ENCODE measurements at regions not wholly inside any gene's neighbourhood (a gene's known extent, or its start where the extent isn't known, plus 50 kb on each side); places are given as distances from the start of the nearest gene placed in this dataset.

- TF ChIP-seq CTCF (IDR thresholded peaks at IDR 0.05) = 0 out of 2 replicates have a peak, but pooled peaks have one; percentile 24
These were observed 449.3 kb downstream of the SLC4A3 start for GRCh38 chr2:220076734-220077133.

- no peak for TF ChIP-seq CTCF (IDR thresholded peaks at IDR 0.05)
These were observed 450.1 kb downstream of the SLC4A3 start for GRCh38 chr2:220077488-220077887.

GRCh38 chr2:220078439-220078838 is 451.0 kb downstream of the SLC4A3 start:
- no peak for TF ChIP-seq CTCF (IDR thresholded peaks at IDR 0.05)

- no peak for TF ChIP-seq CTCF (IDR thresholded peaks at IDR 0.05)
These were observed 452.2 kb downstream of the SLC4A3 start for GRCh38 chr2:220079595-220079994.

- TF ChIP-seq CTCF (IDR thresholded peaks at IDR 0.05) = no peak
These were observed 453.7 kb downstream of the SLC4A3 start for GRCh38 chr2:220081171-220081570.

GRCh38 chr2:220090050-220090449 is 462.6 kb downstream of the SLC4A3 start:
- no peak for TF ChIP-seq CTCF (IDR thresholded peaks at IDR 0.05)

DNA sequence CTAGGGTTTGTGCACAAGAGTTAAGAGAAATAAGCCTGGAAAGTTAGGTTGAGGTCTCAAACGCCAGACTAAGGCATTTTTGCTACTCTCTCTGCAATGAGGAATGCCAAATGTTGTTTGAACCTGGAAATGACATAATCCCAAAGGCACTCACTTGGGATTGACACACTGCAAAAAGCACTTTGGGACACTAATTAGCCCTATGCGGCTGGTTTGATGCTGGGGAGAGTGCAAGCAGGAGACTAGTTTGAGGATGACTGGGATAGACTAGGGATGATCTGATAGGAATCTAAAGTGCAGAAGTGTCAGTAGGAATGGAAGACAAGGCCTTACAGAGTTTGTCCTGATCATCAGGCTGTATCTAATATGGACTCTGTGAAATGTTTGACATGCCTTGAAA is 469.0 kb downstream of the SLC4A3 start:
- TF ChIP-seq CTCF (IDR thresholded peaks at IDR 0.05) = no peak

DNA sequence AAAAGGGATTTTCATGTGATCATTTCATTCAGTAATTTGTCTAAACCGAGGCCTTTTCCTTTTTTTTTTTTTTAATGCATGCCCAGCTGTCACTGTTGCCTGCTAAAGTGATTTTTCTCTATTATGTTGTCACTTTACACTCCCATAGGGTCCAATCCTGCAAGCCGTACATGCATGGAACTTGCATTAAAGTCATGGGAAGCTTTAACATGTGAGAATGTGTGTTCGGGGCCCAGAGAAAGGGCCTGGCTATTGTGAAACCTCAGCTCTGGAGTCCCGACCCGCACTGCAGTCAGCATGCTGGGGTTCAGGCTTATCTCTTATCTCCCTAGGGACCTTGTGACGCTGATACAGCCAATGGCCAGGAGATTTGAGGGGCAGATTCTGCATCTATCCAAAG is 474.6 kb downstream of the SLC4A3 start:
- TF ChIP-seq CTCF (IDR thresholded peaks at IDR 0.05) = no peak

Measured in LNCAP (cell line).